MM.1S (cell line): ENCODE measurements at regions not wholly inside any gene's neighbourhood (a gene's known extent, or its start where the extent isn't known, plus 50 kb on each side); places are given as distances from the start of the nearest gene placed in this dataset.

Experiments used
- DNase-seq: peaks from one replicate; pipeline ENCODE4 v3.0.0-alpha.2; 2015
- H2AFZ ChIP-seq: fragments of 300-600 bp; sonication (generic); 2 replicates; pipeline ENCODE4 v1.6.0; 2016; ENCODE audit warnings: antibody characterized with exemption, low read length
- H3F3A ChIP-seq: fragments of 300-600 bp; sonication (generic); 2 replicates; pipeline ENCODE4 v1.6.1; 2016; ENCODE audit warnings: mild to moderate bottlenecking, antibody characterized with exemption, low read length, moderate library complexity, mixed read lengths; ENCODE audit not compliant: insufficient read depth
- H3K27ac ChIP-seq: fragments of 300-600 bp; sonication (generic); 2 replicates; pipeline ENCODE4 v1.5.1; 2016; ENCODE audit warnings: mild to moderate bottlenecking, low read length
- H3K27me3 ChIP-seq: fragments of 300-600 bp; sonication (generic); replicated peaks from 2 replicates; pipeline ENCODE4 v1.6.0; 2016; ENCODE audit warnings: low read length; ENCODE audit not compliant: insufficient read depth
- H3K36me3 ChIP-seq: fragments of 300-600 bp; sonication (generic); replicated peaks from 2 replicates; pipeline ENCODE4 v1.6.1; 2016; ENCODE audit warnings: mild to moderate bottlenecking, low read length, mixed read lengths; ENCODE audit not compliant: insufficient read depth
- H3K4me1 ChIP-seq: fragments of 300-600 bp; sonication (generic); 2 replicates; pipeline ENCODE4 v1.6.1; 2016; ENCODE audit warnings: low read length, mixed read lengths
- H3K4me2 ChIP-seq: fragments of 300-600 bp; sonication (generic); 2 replicates; pipeline ENCODE4 v1.6.0; 2016; ENCODE audit warnings: low read depth, low read length
- H3K4me3 ChIP-seq: fragments of 300-600 bp; sonication (generic); 2 replicates; pipeline ENCODE4 v1.5.1; 2016; ENCODE audit warnings: low read length, mixed read lengths
- H3K79me2 ChIP-seq: fragments of 300-600 bp; sonication (generic); 2 replicates; pipeline ENCODE4 v1.6.1; 2016; ENCODE audit warnings: mixed run types, low read length, mixed read lengths
- H3K9ac ChIP-seq: fragments of 300-600 bp; sonication (generic); 2 replicates; pipeline ENCODE4 v1.6.1; 2016; ENCODE audit warnings: low read length, mixed read lengths
- H3K9me2 ChIP-seq: fragments of 300-600 bp; sonication (generic); replicated peaks from 2 replicates; pipeline ENCODE4 v1.6.1; 2016; ENCODE audit warnings: mild to moderate bottlenecking, low read length, mixed read lengths; ENCODE audit not compliant: insufficient read depth
- H3K9me3 ChIP-seq: fragments of 300-600 bp; sonication (generic); replicated peaks from 2 replicates; pipeline ENCODE4 v1.6.1; 2016; ENCODE audit warnings: mild to moderate bottlenecking, low read length, mixed read lengths; ENCODE audit not compliant: insufficient read depth
- H4K20me1 ChIP-seq: fragments of 300-600 bp; sonication (generic); 2 replicates; pipeline ENCODE4 v1.6.1; 2016; ENCODE audit warnings: mild to moderate bottlenecking, low read length, moderate library complexity, mixed read lengths; ENCODE audit not compliant: insufficient read depth
- CTCF ChIP-seq: fragments of 300-600 bp; sonication (generic); IDR thresholded peaks from 2 replicates; pipeline ENCODE4 v1.5.1; 2016; ENCODE audit warnings: antibody characterized with exemption, low read length, mixed read lengths
- EZH2 ChIP-seq: fragments of 300-600 bp; sonication (generic); optimal IDR thresholded peaks from 2 replicates; pipeline ENCODE3; 2017; ENCODE audit warnings: low read depth, mild to moderate bottlenecking, antibody characterized with exemption, low read length, mixed read lengths
- EZH2phosphoT487 ChIP-seq: fragments of 300-600 bp; sonication (generic); IDR thresholded peaks from 2 replicates; pipeline ENCODE4 v1.6.1; 2018; ENCODE audit warnings: antibody characterized with exemption, low read length

- H3K27ac ChIP-seq, result no peak overlapping the region
- no peak for DNase-seq
- H3K9ac ChIP-seq, result no peak overlapping the region
- no peak overlapping the region for H2AFZ ChIP-seq
- no peaks in the 10 kb centered on the region for H3K79me2 ChIP-seq
- H3K36me3 ChIP-seq, result no peaks in the 10 kb centered on the region
- no peaks in the 10 kb centered on the region for H3K9me2 ChIP-seq
- H3K4me3 ChIP-seq, result no peak overlapping the region
- H4K20me1 ChIP-seq, result no peaks in the 10 kb centered on the region
- H3K9me3 ChIP-seq, result no peaks in the 10 kb centered on the region
- no peaks in the 10 kb centered on the region for H3K27me3 ChIP-seq
- H3K4me2 ChIP-seq, result no peak overlapping the region
- H3K4me1 ChIP-seq, result no peaks in the 10 kb centered on the region
- TF ChIP-seq EZH2 (no peak), CTCF (no peak), EZH2phosphoT487 (no peak)
- H3F3A ChIP-seq, result no peaks in the 10 kb centered on the region
Observed at GRCh38 chr11:112523031-112523430, 262.4 kb upstream of the PLET1 start.

- no peak overlapping the region for H3K4me3 ChIP-seq
- no peak overlapping the region for H3K9ac ChIP-seq
- DNase-seq, result no peak
- H3K4me2 ChIP-seq, result no peak overlapping the region
- no peaks in the 10 kb centered on the region for H3K9me3 ChIP-seq
- no peak overlapping the region for H3K27ac ChIP-seq
- no peaks in the 10 kb centered on the region for H3F3A ChIP-seq
- no peaks in the 10 kb centered on the region for H3K79me2 ChIP-seq
- no peaks in the 10 kb centered on the region for H3K9me2 ChIP-seq
- TF ChIP-seq EZH2 (no peak), CTCF (no peak), EZH2phosphoT487 (no peak)
- H3K36me3 ChIP-seq, result no peaks in the 10 kb centered on the region
- H3K27me3 ChIP-seq, result no peaks in the 10 kb centered on the region
- H3K4me1 ChIP-seq, result no peaks in the 10 kb centered on the region
- H2AFZ ChIP-seq, result no peak overlapping the region
- H4K20me1 ChIP-seq, result no peaks in the 10 kb centered on the region
Observed at GRCh38 chr11:112523477-112523876, 262.8 kb upstream of the PLET1 start.

- no peaks in the 10 kb centered on the region for H3K79me2 ChIP-seq
- no peak overlapping the region for H2AFZ ChIP-seq
- H3K4me1 ChIP-seq, result no peaks in the 10 kb centered on the region
- no peak overlapping the region for H3K4me2 ChIP-seq
- no peak overlapping the region for H3K27ac ChIP-seq
- H3F3A ChIP-seq, result no peaks in the 10 kb centered on the region
- H3K9ac ChIP-seq, result no peak overlapping the region
- H3K9me3 ChIP-seq, result no peaks in the 10 kb centered on the region
- DNase-seq, result no peak
- H3K27me3 ChIP-seq, result no peaks in the 10 kb centered on the region
- no peaks in the 10 kb centered on the region for H3K36me3 ChIP-seq
- H3K4me3 ChIP-seq, result no peak overlapping the region
- no peak for TF ChIP-seq EZH2
- TF ChIP-seq CTCF, result no peak
- TF ChIP-seq EZH2phosphoT487, result no peak
- no peaks in the 10 kb centered on the region for H4K20me1 ChIP-seq
- H3K9me2 ChIP-seq, result no peaks in the 10 kb centered on the region
Observed at GRCh38 chr11:112523951-112524350, 263.3 kb upstream of the PLET1 start.

- H3K4me3 ChIP-seq, result no peak overlapping the region
- H3F3A ChIP-seq, result no peaks in the 10 kb centered on the region
- no peaks in the 10 kb centered on the region for H4K20me1 ChIP-seq
- H3K79me2 ChIP-seq, result no peaks in the 10 kb centered on the region
- H3K27ac ChIP-seq, result no peak overlapping the region
- no peak for DNase-seq
- TF ChIP-seq CTCF (no peak), EZH2phosphoT487 (no peak), EZH2 (no peak)
- H3K4me2 ChIP-seq, result no peak overlapping the region
- H2AFZ ChIP-seq, result no peak overlapping the region
- no peaks in the 10 kb centered on the region for H3K9me3 ChIP-seq
- no peak overlapping the region for H3K9ac ChIP-seq
- no peaks in the 10 kb centered on the region for H3K27me3 ChIP-seq
- no peaks in the 10 kb centered on the region for H3K4me1 ChIP-seq
- no peaks in the 10 kb centered on the region for H3K36me3 ChIP-seq
- no peaks in the 10 kb centered on the region for H3K9me2 ChIP-seq
Observed at GRCh38 chr11:112524798-112525197, 264.1 kb upstream of the PLET1 start.
